Upper lobe of left lung (tissue), 6 donors: ENCODE measurements at regions not wholly inside any gene's neighbourhood (a gene's known extent, or its start where the extent isn't known, plus 50 kb on each side); places are given as distances from the start of the nearest gene placed in this dataset.
A peak's percentile ranks its signal among the peaks of the same experiment; 100 is the strongest.

Experiments
- ATAC-seq, 2 donors: fragments of 200-7000 bp; cut with Tn5 transposase; one replicate each; pipeline ENCODE4 v1.9.1; 2022; ENCODE audit warnings: mild to moderate bottlenecking in 2 of 2, moderate library complexity in 2 of 2; ENCODE audit not compliant: low FRiP score in 2 of 2
- DNase-seq, 2 donors: peaks; one replicate each; pipeline ENCODE4 v3.0.0-alpha.2; 2019 to 2020
- H3K27ac ChIP-seq, 4 donors: fragments of 200-600 bp; sonication (generic); one replicate each; pipeline ENCODE4 v1.5.1; 2016 to 2019
- H3K27me3 ChIP-seq, 4 donors: fragments of 200-600 bp; sonication (generic); one replicate each; pipeline ENCODE4 v1.5.1; 2017 to 2019
- H3K36me3 ChIP-seq, 4 donors: fragments of 200-600 bp; sonication (generic); one replicate each; pipeline ENCODE4 v1.5.1; 2016 to 2019
- H3K4me1 ChIP-seq, 4 donors: fragments of 200-600 bp; sonication (generic); one replicate each; pipeline ENCODE4 v1.5.1; 2018 to 2019
- H3K4me3 ChIP-seq, 4 donors: fragments of 200-600 bp; sonication (generic); one replicate each; pipeline ENCODE4 v1.5.1; 2017 to 2019; ENCODE audit warnings: mild to moderate bottlenecking in 2 of 4, moderate library complexity in 1 of 4
- H3K9me3 ChIP-seq, 4 donors: fragments of 200-600 bp; sonication (generic); one replicate each; pipeline ENCODE4 v1.5.1; 2018 to 2019
- EP300 ChIP-seq, 4 donors: sonication (generic); formaldehyde crosslinking; IDR thresholded peaks; one replicate each; pipeline ENCODE4 v1.5.1; 2017; ENCODE audit warnings: antibody characterized with exemption in 4 of 4, control low read depth in 2 of 4
- POLR2A ChIP-seq, 4 donors: fragments of 450-650 bp; IDR thresholded peaks; one replicate each; pipeline ENCODE4 v1.5.1; 2016 to 2017; ENCODE audit warnings: antibody characterized with exemption in 4 of 4, mild to moderate bottlenecking in 2 of 4
- POLR2AphosphoS5 ChIP-seq, 2 donors: sonication (generic); formaldehyde crosslinking; IDR thresholded peaks; one replicate each; pipeline ENCODE4 v1.5.1; 2017; ENCODE audit warnings: antibody characterized with exemption in 2 of 2
- WGBS, 2 donors: methylation state at CpG; one replicate each; pipeline ENCODE4 v1.1.5; 2017 to 2018; 5-methylcytosine and 5-hydroxymethylcytosine counted together
- TF ChIP-seq, protein P1 (sequence below), 6 experiments: fragments of 450-650 bp in 4 of 6; fragments of 200-600 bp in 2 of 6; sonication (generic) in 2 of 6; IDR thresholded peaks; one replicate each; pipeline ENCODE4 v1.5.1; 2016 to 2019; ENCODE audit warnings: antibody characterized with exemption in 6 of 6
- donor health status: DM: no; HTN: no; CAD: no; lungs with moderate emphysema.
- donor health status: DM: no; HTN: yes; CAD: no; lungs with severe emphysema.

DNA sequence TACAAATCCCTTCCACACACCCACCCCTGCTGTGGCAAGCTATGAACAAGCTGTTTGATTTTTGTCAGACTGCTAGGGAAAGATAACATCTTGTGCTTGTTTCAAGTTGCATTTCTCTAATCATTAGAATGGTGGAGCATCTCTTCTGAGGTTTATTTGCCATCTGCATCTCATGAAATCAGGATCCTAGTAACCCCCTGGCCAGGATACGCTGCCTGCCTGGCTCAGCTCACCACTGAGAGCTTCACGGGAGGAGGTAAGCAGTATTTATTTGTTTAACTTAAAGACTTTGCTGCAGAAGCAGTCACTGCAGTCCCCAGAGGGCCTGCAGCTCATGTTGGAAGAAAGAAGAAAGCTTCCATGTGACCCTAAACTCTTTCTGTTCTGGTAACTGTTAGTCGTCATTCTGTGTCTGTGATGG, 83.3 kb upstream of the CXCL14 start:
- DNase-seq, result no peak
- no peak for TF ChIP-seq POLR2A (IDR thresholded peaks at IDR 0.05)
- no peak for TF ChIP-seq EP300 (IDR thresholded peaks at IDR 0.05)
- TF ChIP-seq, protein P1, sequence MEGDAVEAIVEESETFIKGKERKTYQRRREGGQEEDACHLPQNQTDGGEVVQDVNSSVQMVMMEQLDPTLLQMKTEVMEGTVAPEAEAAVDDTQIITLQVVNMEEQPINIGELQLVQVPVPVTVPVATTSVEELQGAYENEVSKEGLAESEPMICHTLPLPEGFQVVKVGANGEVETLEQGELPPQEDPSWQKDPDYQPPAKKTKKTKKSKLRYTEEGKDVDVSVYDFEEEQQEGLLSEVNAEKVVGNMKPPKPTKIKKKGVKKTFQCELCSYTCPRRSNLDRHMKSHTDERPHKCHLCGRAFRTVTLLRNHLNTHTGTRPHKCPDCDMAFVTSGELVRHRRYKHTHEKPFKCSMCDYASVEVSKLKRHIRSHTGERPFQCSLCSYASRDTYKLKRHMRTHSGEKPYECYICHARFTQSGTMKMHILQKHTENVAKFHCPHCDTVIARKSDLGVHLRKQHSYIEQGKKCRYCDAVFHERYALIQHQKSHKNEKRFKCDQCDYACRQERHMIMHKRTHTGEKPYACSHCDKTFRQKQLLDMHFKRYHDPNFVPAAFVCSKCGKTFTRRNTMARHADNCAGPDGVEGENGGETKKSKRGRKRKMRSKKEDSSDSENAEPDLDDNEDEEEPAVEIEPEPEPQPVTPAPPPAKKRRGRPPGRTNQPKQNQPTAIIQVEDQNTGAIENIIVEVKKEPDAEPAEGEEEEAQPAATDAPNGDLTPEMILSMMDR (IDR thresholded peaks at IDR 0.05), result no peak
- no peak for TF ChIP-seq POLR2AphosphoS5 (IDR thresholded peaks at IDR 0.05)

DNA sequence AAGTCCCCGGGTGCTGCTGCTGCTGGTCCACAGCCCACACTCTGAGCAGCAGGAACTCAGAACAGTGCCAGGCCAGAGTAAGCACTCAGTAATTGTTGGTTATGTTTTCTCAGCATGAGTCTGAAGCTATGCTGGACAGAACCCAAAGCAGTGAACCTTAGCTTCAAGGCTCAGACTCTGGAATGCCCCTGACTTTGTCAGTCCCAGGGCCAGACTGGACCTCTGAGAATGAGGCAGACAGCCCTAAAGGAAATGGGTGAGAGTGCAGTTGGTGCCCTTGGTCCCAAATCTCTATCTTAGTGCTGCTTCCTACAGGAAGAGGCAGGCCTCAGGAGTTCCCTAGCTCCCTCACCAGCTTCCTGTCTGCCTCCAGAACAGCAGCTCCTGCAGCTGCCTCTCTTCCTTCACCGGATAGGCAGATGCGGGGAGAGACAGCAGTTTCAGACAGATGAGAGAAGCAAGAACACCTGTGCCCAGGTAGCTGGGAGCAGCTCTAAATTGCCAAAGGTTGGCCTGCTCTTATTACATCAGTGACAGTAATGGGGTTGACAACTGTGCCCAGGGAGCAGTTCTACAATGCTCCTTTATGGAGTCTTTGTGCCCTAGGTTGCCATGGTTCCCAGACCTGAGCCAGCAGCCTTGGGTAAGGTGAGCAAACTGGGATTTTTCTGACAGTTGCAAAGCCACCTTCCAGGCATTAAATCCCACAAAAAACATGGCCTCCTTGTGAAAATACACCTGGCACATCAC, 82.2 kb upstream of the CXCL14 start:
- H3K27ac ChIP-seq, result no peak overlapping the region

More for the DNA sequence above, 83.3 kb upstream of the CXCL14 start:
- H3K4me3 ChIP-seq, result no peak overlapping the region
- H3K27ac ChIP-seq, result no peak overlapping the region
- no peaks in the 10 kb centered on the region for H3K4me1 ChIP-seq
- H3K27me3 ChIP-seq, result no peaks in the 10 kb centered on the region
- H3K36me3 ChIP-seq, result no peaks in the 10 kb centered on the region
- peaks cover 0 to 4% (median 0%) of the 10 kb centered on the region in 4 donors for H3K9me3 ChIP-seq
- ATAC-seq, result no peak
- 55 to 66% methylated on average over 3 of the region's 3 CpGs for WGBS, 2 donors

DNA sequence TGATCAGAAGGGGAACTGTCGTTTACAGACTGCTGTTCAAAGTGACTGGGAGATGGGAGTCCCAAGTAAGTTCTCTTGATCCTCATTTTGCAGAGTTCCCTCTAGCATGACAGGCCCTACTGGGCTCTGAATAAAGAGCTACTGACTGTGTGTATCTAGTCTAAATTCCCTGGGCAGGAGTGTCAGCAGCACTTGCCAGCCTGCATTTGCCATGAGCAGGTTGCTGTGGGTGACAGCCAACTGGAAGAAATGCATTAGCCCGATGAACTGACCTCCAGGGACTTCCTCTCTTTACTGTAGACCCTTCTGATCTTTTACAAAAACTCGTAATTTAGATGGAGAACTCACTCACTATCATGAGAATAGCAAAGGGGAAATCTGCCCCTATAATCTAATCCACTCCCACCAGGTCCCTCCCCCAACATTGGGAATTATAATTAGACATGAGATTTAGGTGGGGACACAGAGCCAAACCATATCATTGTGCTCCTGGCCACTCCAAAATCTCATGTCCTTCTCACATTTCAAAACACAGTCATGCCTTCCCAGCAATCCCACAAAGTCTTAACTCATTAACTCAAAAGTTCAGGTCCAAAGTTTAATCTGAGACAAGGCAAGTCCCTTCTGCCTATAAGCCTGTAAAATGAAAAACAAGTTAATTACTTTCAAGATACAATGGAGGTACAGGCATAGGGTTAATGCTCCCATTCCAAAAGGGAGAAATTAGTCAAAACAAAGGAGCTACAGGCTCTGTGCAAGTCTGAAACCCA, 78.9 kb upstream of the CXCL14 start:
- WGBS, 2 donors, result 42 to 46% methylated on average over 3 of the region's 3 CpGs
- Histone ChIP-seq H3K27ac (no peak overlapping the region), H3K4me3 (no peak overlapping the region), H3K36me3 (no peaks in the 10 kb centered on the region), H3K9me3 (peaks cover 0 to 4% (median 0%) of the 10 kb centered on the region in 4 donors), H3K27me3 (no peaks in the 10 kb centered on the region), H3K4me1 (no peaks in the 10 kb centered on the region)
- no peak for ATAC-seq
- TF ChIP-seq, protein P1 (IDR thresholded peaks at IDR 0.05), result no peak
- TF ChIP-seq POLR2AphosphoS5 (IDR thresholded peaks at IDR 0.05) (no peak), POLR2A (IDR thresholded peaks at IDR 0.05) (no peak), EP300 (IDR thresholded peaks at IDR 0.05) (no peak)
- DNase-seq, result no peak

More for the DNA sequence above, 82.2 kb upstream of the CXCL14 start:
- Histone ChIP-seq H3K4me1 (no peaks in the 10 kb centered on the region), H3K36me3 (no peaks in the 10 kb centered on the region), H3K27me3 (no peaks in the 10 kb centered on the region), H3K9me3 (peaks cover 0 to 4% (median 0%) of the 10 kb centered on the region in 4 donors), H3K4me3 (no peak overlapping the region)
- WGBS, 2 donors, result 32 to 39% methylated on average over 3 of the region's 3 CpGs
- ATAC-seq, result no peak
- DNase-seq, result no peak
- TF ChIP-seq, protein P1 (IDR thresholded peaks at IDR 0.05), result no peak
- TF ChIP-seq POLR2AphosphoS5 (IDR thresholded peaks at IDR 0.05) (no peak), POLR2A (IDR thresholded peaks at IDR 0.05) (no peak), EP300 (IDR thresholded peaks at IDR 0.05) (no peak)

DNA sequence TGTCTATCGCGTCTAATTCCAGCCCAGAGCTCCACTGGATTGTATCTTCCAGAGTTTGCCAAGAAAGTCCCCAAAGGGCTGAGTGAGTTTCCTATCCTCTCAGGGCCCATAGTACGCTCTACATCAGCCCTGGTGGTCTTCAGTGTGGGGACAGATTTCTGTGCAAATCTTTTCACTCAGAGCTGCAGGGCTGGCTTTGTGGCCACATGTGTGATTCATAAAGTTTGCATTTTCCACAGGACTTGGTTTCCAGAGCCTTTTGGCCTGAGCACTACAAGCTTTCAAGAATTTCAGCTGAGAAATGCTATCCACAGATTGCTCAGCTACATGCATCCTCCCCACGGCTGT, 76.7 kb upstream of the CXCL14 start:
- no peak for TF ChIP-seq POLR2AphosphoS5 (IDR thresholded peaks at IDR 0.05)
- no peak for DNase-seq
- 71 to 84% methylated on average over 4 of the region's 4 CpGs for WGBS, 2 donors

DNA sequence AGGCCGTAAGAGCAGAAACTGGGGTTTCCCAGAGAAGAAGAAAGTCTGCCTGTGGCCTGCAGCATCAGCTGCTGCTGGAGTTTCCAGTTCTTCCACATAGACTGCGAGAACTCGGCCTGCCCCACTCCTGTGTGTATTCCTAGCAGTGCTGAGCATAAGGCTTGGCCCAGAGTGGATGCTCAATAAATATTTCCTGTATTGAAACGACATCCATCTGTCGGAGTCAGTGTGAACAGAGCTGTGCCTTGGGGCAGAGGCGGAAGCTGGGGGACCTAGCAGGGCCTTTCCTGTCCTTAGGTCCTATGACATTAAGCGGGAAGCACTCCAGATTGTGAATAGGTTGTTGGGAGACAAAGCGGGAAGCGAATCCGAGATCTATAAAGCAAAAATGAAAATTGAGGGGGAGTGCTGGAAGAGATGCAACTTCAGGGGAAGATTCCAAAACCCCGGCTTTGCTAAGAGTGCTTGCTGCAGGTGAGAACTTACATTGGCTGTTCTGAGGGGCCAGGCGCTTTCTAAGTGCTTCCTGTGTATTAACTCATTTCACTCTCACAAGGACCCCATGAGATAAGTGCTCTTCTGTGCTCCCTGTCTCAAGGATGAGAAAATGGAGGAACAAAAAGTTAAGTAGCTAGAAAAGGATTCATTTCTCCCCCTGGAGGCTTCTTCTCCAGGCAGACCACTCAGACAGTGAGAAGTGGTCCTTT, 76.1 kb upstream of the CXCL14 start:
- TF ChIP-seq EP300 (IDR thresholded peaks at IDR 0.05), result no peak
- TF ChIP-seq, protein P1 (IDR thresholded peaks at IDR 0.05), result no peak
- no peak for TF ChIP-seq POLR2A (IDR thresholded peaks at IDR 0.05)
- no peak for TF ChIP-seq POLR2AphosphoS5 (IDR thresholded peaks at IDR 0.05)
- no peaks in the 10 kb centered on the region for H3K4me1 ChIP-seq
- no peaks in the 10 kb centered on the region for H3K27me3 ChIP-seq
- H3K9me3 ChIP-seq, result peaks cover 0 to 4% (median 0%) of the 10 kb centered on the region in 4 donors
- no peak overlapping the region for H3K27ac ChIP-seq
- 76 to 79% methylated on average over 12 of the region's 12 CpGs for WGBS, 2 donors
- no peak for ATAC-seq
- no peak overlapping the region for H3K4me3 ChIP-seq
- DNase-seq, result no peak
- no peaks in the 10 kb centered on the region for H3K36me3 ChIP-seq

More for the DNA sequence above, 76.7 kb upstream of the CXCL14 start:
- Histone ChIP-seq H3K9me3 (peaks cover 0 to 4% (median 0%) of the 10 kb centered on the region in 4 donors), H3K4me3 (no peak overlapping the region), H3K36me3 (no peaks in the 10 kb centered on the region), H3K27ac (no peak overlapping the region), H3K27me3 (no peaks in the 10 kb centered on the region), H3K4me1 (no peaks in the 10 kb centered on the region)
- ATAC-seq, result peak in 1 of 2 donors; percentile 9
